Keratinocyte (primary cell): ENCODE measurements at regions not wholly inside any gene's neighbourhood (a gene's known extent, or its start where the extent isn't known, plus 50 kb on each side); places are given as distances from the start of the nearest gene placed in this dataset.

Experiments
- EZH2 ChIP-seq: IDR thresholded peaks from one replicate; pipeline ENCODE4 v1.6.1; 2012; ENCODE audit warnings: inconsistent platforms, mild to moderate bottlenecking, low read length, moderate library complexity
- TF ChIP-seq, protein P1 (sequence below), 3 experiments: IDR thresholded peaks in 1 of 3; conservative IDR thresholded peaks in 1 of 3; optimal IDR thresholded peaks in 1 of 3; 2 replicates in 2 of 3; 3 replicates in 1 of 3; pipeline versions ENCODE3 to v1.5.1; 2011; ENCODE audit warnings: low read length in 3 of 3, mild to moderate bottlenecking in 3 of 3, moderate library complexity in 2 of 3, control low read depth in 1 of 3, inconsistent platforms in 1 of 3; ENCODE audit not compliant: insufficient read depth in 2 of 3; ENCODE audit errors: extremely low read depth in 1 of 3

DNA sequence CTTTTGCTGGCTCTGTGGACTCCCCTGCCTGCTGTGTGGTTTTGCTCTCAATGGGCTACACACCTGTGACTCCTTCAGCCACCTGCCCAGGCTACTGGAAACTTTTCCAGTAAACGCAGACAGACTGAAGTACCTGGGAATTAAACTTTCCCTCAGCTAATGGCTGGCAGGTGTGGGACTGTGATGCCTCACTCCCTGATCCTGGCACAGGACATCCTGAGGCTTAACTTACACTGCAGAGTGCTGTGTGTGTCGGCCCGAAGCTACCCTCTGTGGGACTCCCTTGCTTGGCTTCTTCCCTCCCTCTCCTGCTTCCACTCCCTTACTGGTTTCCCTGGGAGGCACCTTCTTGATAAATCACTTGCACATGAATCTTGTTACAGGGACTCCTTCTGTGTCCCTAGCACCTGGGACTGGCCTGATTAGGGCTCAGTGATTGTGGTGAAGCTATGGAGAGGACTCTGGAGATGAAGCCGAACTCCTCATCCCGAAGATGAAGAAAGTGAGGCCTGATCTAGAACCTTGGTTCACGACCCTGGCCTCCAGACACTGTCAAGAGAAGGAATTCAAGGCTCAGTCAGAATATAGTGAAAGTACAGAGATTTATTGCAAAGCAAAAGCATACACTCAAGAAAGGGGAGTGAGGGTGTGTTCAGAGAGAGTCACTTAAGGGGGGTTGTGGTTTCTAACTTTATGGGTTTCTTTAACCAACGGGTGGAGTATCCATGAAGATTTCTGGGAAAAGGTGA, 113.4 kb upstream of the ALDH1B1 start:
- TF ChIP-seq, protein P1, sequence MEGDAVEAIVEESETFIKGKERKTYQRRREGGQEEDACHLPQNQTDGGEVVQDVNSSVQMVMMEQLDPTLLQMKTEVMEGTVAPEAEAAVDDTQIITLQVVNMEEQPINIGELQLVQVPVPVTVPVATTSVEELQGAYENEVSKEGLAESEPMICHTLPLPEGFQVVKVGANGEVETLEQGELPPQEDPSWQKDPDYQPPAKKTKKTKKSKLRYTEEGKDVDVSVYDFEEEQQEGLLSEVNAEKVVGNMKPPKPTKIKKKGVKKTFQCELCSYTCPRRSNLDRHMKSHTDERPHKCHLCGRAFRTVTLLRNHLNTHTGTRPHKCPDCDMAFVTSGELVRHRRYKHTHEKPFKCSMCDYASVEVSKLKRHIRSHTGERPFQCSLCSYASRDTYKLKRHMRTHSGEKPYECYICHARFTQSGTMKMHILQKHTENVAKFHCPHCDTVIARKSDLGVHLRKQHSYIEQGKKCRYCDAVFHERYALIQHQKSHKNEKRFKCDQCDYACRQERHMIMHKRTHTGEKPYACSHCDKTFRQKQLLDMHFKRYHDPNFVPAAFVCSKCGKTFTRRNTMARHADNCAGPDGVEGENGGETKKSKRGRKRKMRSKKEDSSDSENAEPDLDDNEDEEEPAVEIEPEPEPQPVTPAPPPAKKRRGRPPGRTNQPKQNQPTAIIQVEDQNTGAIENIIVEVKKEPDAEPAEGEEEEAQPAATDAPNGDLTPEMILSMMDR (optimal IDR thresholded peaks at IDR 0.05 in 1 of 3, IDR thresholded peaks at IDR 0.05 in 1 of 3, conservative IDR thresholded peaks at IDR 0.05 in 1 of 3; ENCODE audit: extremely low read depth in 1 of 3, insufficient read depth in 2 of 3, low read length in 3 of 3) = no peak
- no peak for TF ChIP-seq EZH2
